Keratinocyte (primary cell): ENCODE measurements at regions not wholly inside any gene's neighbourhood (a gene's known extent, or its start where the extent isn't known, plus 50 kb on each side); places are given as distances from the start of the nearest gene placed in this dataset.

ENCODE experiments used
- DNase-seq: peaks from one replicate; pipeline ENCODE4 v3.0.0-alpha.2; 2011; ENCODE audit warnings: low read depth, missing footprints, low spot score
- FAIRE-seq: peaks from 2 replicates; lab custom pipeline; 2011; peaks lifted over from hg19 to GRCh38; lab: Jason Lieb, UNC
- H2AFZ ChIP-seq: 2 replicates; pipeline ENCODE4 v1.6.0; 2012; ENCODE audit warnings: low read length, control low read depth, inconsistent platforms; ENCODE audit not compliant: control insufficient read depth
- H3K27ac ChIP-seq: 2 replicates; pipeline ENCODE4 v1.5.1; 2011; ENCODE audit warnings: low read length; ENCODE audit not compliant: control insufficient read depth, insufficient read depth
- H3K27me3 ChIP-seq: 3 replicates; pipeline ENCODE4 v1.6.0; 2011; ENCODE audit warnings: low read length; ENCODE audit not compliant: control insufficient read depth, insufficient read depth; ENCODE audit errors: extremely low read depth
- H3K36me3 ChIP-seq, 2 experiments: 2 replicates in 1 of 2; 3 replicates in 1 of 2; pipeline ENCODE4 v1.5.1; 2011; ENCODE audit warnings: low read length in 2 of 2, mild to moderate bottlenecking in 1 of 2; ENCODE audit not compliant: control insufficient read depth in 2 of 2, insufficient read depth in 2 of 2; ENCODE audit errors: extremely low read depth in 1 of 2
- H3K4me1 ChIP-seq: 3 replicates; pipeline ENCODE4 v1.5.1; 2011; ENCODE audit warnings: low read length; ENCODE audit not compliant: control insufficient read depth, insufficient read depth; ENCODE audit errors: extremely low read depth
- H3K4me2 ChIP-seq: 3 replicates; pipeline ENCODE4 v1.6.0; 2011; ENCODE audit warnings: low read depth, low read length; ENCODE audit not compliant: control insufficient read depth, insufficient read depth; ENCODE audit errors: extremely low read depth
- H3K4me3 ChIP-seq, 3 experiments: fragments of 200-600 bp in 1 of 3; sonication (generic) in 1 of 3; 2 replicates in 2 of 3; 3 replicates in 1 of 3; pipeline ENCODE4 v1.5.1; 2011 to 2016; ENCODE audit warnings: low read length in 3 of 3, mild to moderate bottlenecking in 3 of 3, control low read depth in 2 of 3, inconsistent platforms in 1 of 3, low read depth in 1 of 3, mixed read lengths in 1 of 3, mixed run types in 1 of 3, moderate library complexity in 1 of 3; ENCODE audit not compliant: control insufficient read depth in 2 of 3, insufficient read depth in 2 of 3; ENCODE audit errors: extremely low read depth in 1 of 3
- H3K79me2 ChIP-seq: 2 replicates; pipeline ENCODE4 v1.6.0; 2012; ENCODE audit warnings: low read length; ENCODE audit not compliant: control insufficient read depth, insufficient read depth
- H3K9ac ChIP-seq: 3 replicates; pipeline ENCODE4 v1.6.0; 2011; ENCODE audit warnings: low read length; ENCODE audit not compliant: control insufficient read depth, insufficient read depth; ENCODE audit errors: extremely low read depth
- H3K9me1 ChIP-seq: 3 replicates; pipeline ENCODE4 v1.6.0; 2011; ENCODE audit warnings: low read length; ENCODE audit not compliant: control insufficient read depth, insufficient read depth; ENCODE audit errors: extremely low read depth
- H3K9me3 ChIP-seq: 2 replicates; pipeline ENCODE4 v1.5.1; 2012; ENCODE audit warnings: low read depth, low read length; ENCODE audit not compliant: control insufficient read depth
- H4K20me1 ChIP-seq: 3 replicates; pipeline ENCODE4 v1.6.0; 2011; ENCODE audit warnings: low read length; ENCODE audit not compliant: control insufficient read depth, insufficient read depth; ENCODE audit errors: extremely low read depth
- CTCF ChIP-seq, 3 experiments: IDR thresholded peaks in 1 of 3; conservative IDR thresholded peaks in 1 of 3; optimal IDR thresholded peaks in 1 of 3; 2 replicates in 2 of 3; 3 replicates in 1 of 3; pipeline versions ENCODE3 to v1.5.1; 2011; ENCODE audit warnings: low read length in 3 of 3, mild to moderate bottlenecking in 3 of 3, moderate library complexity in 2 of 3, control low read depth in 1 of 3, inconsistent platforms in 1 of 3; ENCODE audit not compliant: insufficient read depth in 2 of 3; ENCODE audit errors: extremely low read depth in 1 of 3
- EZH2 ChIP-seq: IDR thresholded peaks from one replicate; pipeline ENCODE4 v1.6.1; 2012; ENCODE audit warnings: inconsistent platforms, mild to moderate bottlenecking, low read length, moderate library complexity
- dilution Hi-C: fragments of 300-500 bp; cut with MboI; formaldehyde crosslinking; loops from one replicate; pipeline ENCODE4 v1.7.0; 2020; ENCODE audit warnings: low sequenced_read_pairs; ENCODE audit not compliant: extremely low pct_ligation_motif_present

GRCh38 chr15:31824024-31824423 lies 206.3 kb upstream of the CHRNA7 start:
- Histone ChIP-seq H3K4me1 (no peaks in the 10 kb centered on the region), H2AFZ (no peak overlapping the region), H3K27me3 (no peaks in the 10 kb centered on the region), H3K36me3 (no peaks in the 10 kb centered on the region), H3K4me2 (no peak overlapping the region), H3K9me3 (no peaks in the 10 kb centered on the region), H3K9me1 (no peaks in the 10 kb centered on the region), H3K4me3 (no peak overlapping the region), H3K79me2 (no peaks in the 10 kb centered on the region), H3K27ac (no peak overlapping the region), H3K9ac (no peak overlapping the region), H4K20me1 (no peaks in the 10 kb centered on the region)
- dilution Hi-C loops, result no loop called here
- FAIRE-seq (no peak), DNase-seq (no peak)
- no peak for TF ChIP-seq EZH2
- no peak for TF ChIP-seq CTCF (optimal IDR thresholded peaks at IDR 0.05 in 1 of 3, IDR thresholded peaks at IDR 0.05 in 1 of 3, conservative IDR thresholded peaks at IDR 0.05 in 1 of 3; ENCODE audit: extremely low read depth in 1 of 3, insufficient read depth in 2 of 3, low read length in 3 of 3)

GRCh38 chr15:31828594-31828993 lies 201.7 kb upstream of the CHRNA7 start:
- Histone ChIP-seq H3K36me3 (no peaks in the 10 kb centered on the region), H2AFZ (no peak overlapping the region), H3K4me2 (no peak overlapping the region), H3K9me1 (no peaks in the 10 kb centered on the region), H3K27me3 (no peaks in the 10 kb centered on the region), H3K9me3 (no peaks in the 10 kb centered on the region), H3K4me3 (no peak overlapping the region), H3K9ac (no peak overlapping the region), H3K27ac (no peak overlapping the region), H3K4me1 (no peaks in the 10 kb centered on the region), H3K79me2 (no peaks in the 10 kb centered on the region), H4K20me1 (no peaks in the 10 kb centered on the region)
- DNase-seq (no peak), FAIRE-seq (no peak)
- dilution Hi-C loops, result no loop called here
- no peak for TF ChIP-seq EZH2
- TF ChIP-seq CTCF (optimal IDR thresholded peaks at IDR 0.05 in 1 of 3, IDR thresholded peaks at IDR 0.05 in 1 of 3, conservative IDR thresholded peaks at IDR 0.05 in 1 of 3; ENCODE audit: extremely low read depth in 1 of 3, insufficient read depth in 2 of 3, low read length in 3 of 3), result no peak
